HL-60 (cell line): ENCODE measurements at regions not wholly inside any gene's neighbourhood (a gene's known extent, or its start where the extent isn't known, plus 50 kb on each side); places are given as distances from the start of the nearest gene placed in this dataset.
"Not testable (repeated sequence)": the region's sequence is repeated elsewhere in the genome, so short reads cannot be mapped to it uniquely, and the experiment has no call there.

Source experiments
- DNase-seq, 2 experiments: peaks; one replicate each; pipeline ENCODE4 v3.0.0-alpha.2; 2010 to 2020; ENCODE audit warnings: low read depth in 1 of 2, low spot score in 1 of 2
- H3K27ac ChIP-seq: fragments of 250-450 bp; sonication (Bioruptor Pico); replicated peaks from 2 replicates; pipeline ENCODE4 v1.5.1; 2020; ENCODE audit warnings: mild to moderate bottlenecking, moderate library complexity
- H3K27me3 ChIP-seq: fragments of 250-450 bp; sonication (Bioruptor Pico); 2 replicates; pipeline ENCODE4 v1.5.1; 2021; ENCODE audit warnings: mild to moderate bottlenecking, moderate library complexity; ENCODE audit not compliant: insufficient read depth, poor library complexity, severe bottlenecking
- H3K4me3 ChIP-seq: replicated peaks from 2 replicates; pipeline ENCODE4 v1.5.1; 2011; ENCODE audit warnings: mild to moderate bottlenecking, control low read depth, low read length; ENCODE audit not compliant: insufficient read depth
- CTCF ChIP-seq: IDR thresholded peaks from one replicate; pipeline ENCODE4 v1.5.1; 2011; ENCODE audit warnings: low read length, control low read depth, inconsistent platforms; ENCODE audit not compliant: insufficient read depth
- GABPA ChIP-seq: IDR thresholded peaks from 2 replicates; pipeline ENCODE4 v1.6.1; 2012; ENCODE audit warnings: low read depth
- POLR2AphosphoS5 ChIP-seq: IDR thresholded peaks from 2 replicates; pipeline ENCODE4 v1.6.1; 2012; ENCODE audit warnings: low read depth
- REST ChIP-seq: IDR thresholded peaks from 2 replicates; pipeline ENCODE4 v1.6.1; 2012; ENCODE audit warnings: low read depth; ENCODE audit not compliant: insufficient replicate concordance
- SPI1 ChIP-seq: IDR thresholded peaks from 2 replicates; pipeline ENCODE4 v1.6.1; 2012; ENCODE audit warnings: low read depth, mild to moderate bottlenecking, borderline replicate concordance

- Histone ChIP-seq H3K27me3 (no peaks in the 10 kb centered on the region), H3K4me3 (no peak overlapping the region), H3K27ac (no peak overlapping the region)
- DNase-seq = no peak
- TF ChIP-seq CTCF (no peak), SPI1 (no peak), GABPA (no peak), POLR2AphosphoS5 (no peak), REST (no peak)
Measured at GRCh38 chr5:87777877-87778276, 365.1 kb upstream of the CCNH start.

- no peak overlapping the region for H3K4me3 ChIP-seq
- H3K27me3 ChIP-seq = no peaks in the 10 kb centered on the region
- TF ChIP-seq REST (no peak), CTCF (no peak), POLR2AphosphoS5 (no peak), GABPA (no peak)
- no peak for DNase-seq
- no peak overlapping the region for H3K27ac ChIP-seq
Measured at GRCh38 chr5:87776785-87777184, 364.1 kb upstream of the CCNH start.

- not testable (repeated sequence) for H3K4me3 ChIP-seq, H3K27ac ChIP-seq, H3K27me3 ChIP-seq, DNase-seq
Measured at GRCh38 chr5:87776302-87776701, 363.6 kb upstream of the CCNH start.

GRCh38 chr5:87775228-87775627, 362.5 kb upstream of the CCNH start:
- Histone ChIP-seq H3K27me3 (no peaks in the 10 kb centered on the region), H3K4me3 (no peak overlapping the region), H3K27ac (no peak overlapping the region)
- TF ChIP-seq POLR2AphosphoS5 (no peak), REST (no peak), CTCF (no peak), SPI1 (no peak)
- no peak for DNase-seq
